Panc1 (cell line): ENCODE measurements at regions not wholly inside any gene's neighbourhood (a gene's known extent, or its start where the extent isn't known, plus 50 kb on each side); places are given as distances from the start of the nearest gene placed in this dataset.

Experiments
- ATAC-seq: fragments of 200-7000 bp; cut with Tn5 transposase; 2 replicates; pipeline ENCODE4 v1.9.1; 2020; ENCODE audit warnings: mild to moderate bottlenecking, moderate library complexity
- BruUV-seq: library from RNA; stranded (reverse); fragments of 400-500 nt; replicated peaks from 2 replicates; lab custom pipeline; 2021; lab: Mats Ljungman, UMichigan
- CTCF ChIA-PET: fragments of 300-600 bp; sonication (Branson Sonifier 250); formaldehyde crosslinking; loops from one replicate; lab custom pipeline; 2022; ENCODE audit warnings: antibody characterized with exemption; lab: Charles Lee
- POLR2A ChIA-PET: fragments of 300-600 bp; sonication (Branson Sonifier 250); formaldehyde crosslinking; loops from one replicate; lab custom pipeline; 2022; ENCODE audit warnings: antibody characterized with exemption; lab: Charles Lee
- DNase-seq: peaks from one replicate; pipeline ENCODE4 v3.0.0-alpha.2; 2010; ENCODE audit warnings: low read depth, low spot score
- H3K27ac ChIP-seq: 2 replicates; pipeline ENCODE4 v1.5.1; 2011; ENCODE audit warnings: mild to moderate bottlenecking, low read length, inconsistent platforms
- H3K27me3 ChIP-seq: fragments of 200-500 bp; sonication (Bioruptor generic); 2 replicates; pipeline ENCODE4 v1.6.0; 2014; ENCODE audit warnings: low read length, inconsistent platforms; ENCODE audit not compliant: control insufficient read depth, insufficient read depth
- H3K36me3 ChIP-seq: fragments of 200-500 bp; sonication (Bioruptor generic); 2 replicates; pipeline ENCODE4 v1.5.1; 2014; ENCODE audit warnings: inconsistent platforms, mild to moderate bottlenecking, low read length, moderate library complexity; ENCODE audit not compliant: control insufficient read depth, insufficient read depth
- H3K4me1 ChIP-seq: 2 replicates; pipeline ENCODE4 v1.5.1; 2011; ENCODE audit warnings: inconsistent platforms, mild to moderate bottlenecking, low read length, moderate library complexity; ENCODE audit not compliant: control insufficient read depth, insufficient read depth
- H3K4me3 ChIP-seq, 2 experiments: 2 replicates each; pipeline ENCODE4 v1.5.1; 2011 to 2012; ENCODE audit warnings: low read depth in 2 of 2, low read length in 2 of 2, mild to moderate bottlenecking in 2 of 2, inconsistent platforms in 1 of 2, moderate library complexity in 1 of 2
- H3K9me3 ChIP-seq: fragments of 200-500 bp; sonication (Bioruptor generic); 2 replicates; pipeline ENCODE4 v1.5.1; 2014; ENCODE audit warnings: low read depth, mild to moderate bottlenecking, inconsistent platforms, low read length, moderate library complexity; ENCODE audit not compliant: control insufficient read depth, insufficient read depth
- POLR2AphosphoS5 ChIP-seq: IDR thresholded peaks from 2 replicates; pipeline ENCODE4 v1.6.1; 2012; ENCODE audit warnings: mild to moderate bottlenecking, low read depth, low read length, moderate library complexity
- REST ChIP-seq, 2 experiments: IDR thresholded peaks; 2 replicates each; pipeline ENCODE4 v1.6.1; 2011 to 2012; ENCODE audit warnings: low read depth in 2 of 2, control low read depth in 1 of 2, low read length in 1 of 2, mild to moderate bottlenecking in 1 of 2, moderate library complexity in 1 of 2; ENCODE audit not compliant: insufficient read depth in 1 of 2
- SIN3A ChIP-seq: IDR thresholded peaks from 2 replicates; pipeline ENCODE4 v1.6.1; 2012; ENCODE audit warnings: low read depth, mild to moderate bottlenecking, low read length, moderate library complexity, borderline replicate concordance; ENCODE audit not compliant: insufficient read depth
- TCF7L2 ChIP-seq: IDR thresholded peaks from 2 replicates; pipeline ENCODE4 v1.6.1; 2011; ENCODE audit warnings: mild to moderate bottlenecking, low read depth, low read length, inconsistent platforms
- in situ Hi-C: cut with HindIII; loops from 2 replicates; pipeline ENCODE4 v1.10.0; 2016; ENCODE audit warnings: low sequenced_read_pairs, low pct_unique_long_range_greater_than_20kb
- intact Hi-C: fragments of 100-400 bp; cut with micrococcal nuclease; formaldehyde crosslinking; loops from one replicate; pipeline ENCODE4 v1.10.0; 2022; ENCODE audit not compliant: unreplicated experiment
- TF ChIP-seq, protein P1 (sequence below): fragments of 450-650 bp; IDR thresholded peaks from 2 replicates; pipeline ENCODE4 v1.5.1; 2017; ENCODE audit warnings: mild to moderate bottlenecking

GRCh38 chr2:128498086-128498485 is 179.4 kb upstream of the HS6ST1 start:
- in situ Hi-C loops: no loop called here
- Histone ChIP-seq H3K27me3 (no peaks in the 10 kb centered on the region), H3K9me3 (no peaks in the 10 kb centered on the region), H3K36me3 (no peaks in the 10 kb centered on the region), H3K4me1 (no peaks in the 10 kb centered on the region), H3K4me3 (no peak overlapping the region), H3K27ac (no peak overlapping the region)
- ChIA-PET POLR2A (no interaction called here), CTCF (no interaction called here)
- BruUV-seq: no TSS peak
- TF ChIP-seq REST (IDR thresholded peaks at IDR 0.05; ENCODE audit: insufficient read depth in 1 of 2, low read depth in 2 of 2, low read length in 1 of 2) (no peak), TCF7L2 (no peak), POLR2AphosphoS5 (no peak), SIN3A (no peak)
- TF ChIP-seq, protein P1, sequence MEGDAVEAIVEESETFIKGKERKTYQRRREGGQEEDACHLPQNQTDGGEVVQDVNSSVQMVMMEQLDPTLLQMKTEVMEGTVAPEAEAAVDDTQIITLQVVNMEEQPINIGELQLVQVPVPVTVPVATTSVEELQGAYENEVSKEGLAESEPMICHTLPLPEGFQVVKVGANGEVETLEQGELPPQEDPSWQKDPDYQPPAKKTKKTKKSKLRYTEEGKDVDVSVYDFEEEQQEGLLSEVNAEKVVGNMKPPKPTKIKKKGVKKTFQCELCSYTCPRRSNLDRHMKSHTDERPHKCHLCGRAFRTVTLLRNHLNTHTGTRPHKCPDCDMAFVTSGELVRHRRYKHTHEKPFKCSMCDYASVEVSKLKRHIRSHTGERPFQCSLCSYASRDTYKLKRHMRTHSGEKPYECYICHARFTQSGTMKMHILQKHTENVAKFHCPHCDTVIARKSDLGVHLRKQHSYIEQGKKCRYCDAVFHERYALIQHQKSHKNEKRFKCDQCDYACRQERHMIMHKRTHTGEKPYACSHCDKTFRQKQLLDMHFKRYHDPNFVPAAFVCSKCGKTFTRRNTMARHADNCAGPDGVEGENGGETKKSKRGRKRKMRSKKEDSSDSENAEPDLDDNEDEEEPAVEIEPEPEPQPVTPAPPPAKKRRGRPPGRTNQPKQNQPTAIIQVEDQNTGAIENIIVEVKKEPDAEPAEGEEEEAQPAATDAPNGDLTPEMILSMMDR: no peak
- DNase-seq (no peak), ATAC-seq (no peak)
- intact Hi-C loops: no loop called here

GRCh38 chr2:128498589-128498988 is 179.9 kb upstream of the HS6ST1 start:
- CTCF ChIA-PET: no interaction called here
- intact Hi-C loops (no loop called here), in situ Hi-C loops (no loop called here)
- BruUV-seq: no TSS peak
- Histone ChIP-seq H3K27ac (no peak overlapping the region), H3K27me3 (no peaks in the 10 kb centered on the region), H3K36me3 (no peaks in the 10 kb centered on the region), H3K4me3 (no peak overlapping the region), H3K4me1 (no peaks in the 10 kb centered on the region), H3K9me3 (no peaks in the 10 kb centered on the region)
- TF ChIP-seq SIN3A (no peak), REST (IDR thresholded peaks at IDR 0.05; ENCODE audit: insufficient read depth in 1 of 2, low read depth in 2 of 2, low read length in 1 of 2) (no peak), POLR2AphosphoS5 (no peak), TCF7L2 (no peak)
- TF ChIP-seq, protein P1: no peak
- ATAC-seq: no peak
- POLR2A ChIA-PET: no interaction called here
- no peak for DNase-seq
